Panc1 (cell line): ENCODE measurements at regions not wholly inside any gene's neighbourhood (a gene's known extent, or its start where the extent isn't known, plus 50 kb on each side); places are given as distances from the start of the nearest gene placed in this dataset.

ENCODE experiments used
- CTCF ChIP-seq: fragments of 450-650 bp; IDR thresholded peaks from 2 replicates; pipeline ENCODE4 v1.5.1; 2017; ENCODE audit warnings: mild to moderate bottlenecking
- POLR2AphosphoS5 ChIP-seq: IDR thresholded peaks from 2 replicates; pipeline ENCODE4 v1.6.1; 2012; ENCODE audit warnings: mild to moderate bottlenecking, low read depth, low read length, moderate library complexity
- REST ChIP-seq, 2 experiments: IDR thresholded peaks; 2 replicates each; pipeline ENCODE4 v1.6.1; 2011 to 2012; ENCODE audit warnings: low read depth in 2 of 2, control low read depth in 1 of 2, low read length in 1 of 2, mild to moderate bottlenecking in 1 of 2, moderate library complexity in 1 of 2; ENCODE audit not compliant: insufficient read depth in 1 of 2
- SIN3A ChIP-seq: IDR thresholded peaks from 2 replicates; pipeline ENCODE4 v1.6.1; 2012; ENCODE audit warnings: low read depth, mild to moderate bottlenecking, low read length, moderate library complexity, borderline replicate concordance; ENCODE audit not compliant: insufficient read depth
- TCF7L2 ChIP-seq: IDR thresholded peaks from 2 replicates; pipeline ENCODE4 v1.6.1; 2011; ENCODE audit warnings: mild to moderate bottlenecking, low read depth, low read length, inconsistent platforms

GRCh38 chr15:93200837-93201226 is 111.8 kb upstream of the RGMA start:
- TF ChIP-seq POLR2AphosphoS5 (no peak), SIN3A (no peak), CTCF (no peak), REST (IDR thresholded peaks at IDR 0.05; ENCODE audit: insufficient read depth in 1 of 2, low read depth in 2 of 2, low read length in 1 of 2) (no peak), TCF7L2 (no peak)
